Ovary (tissue), 7 donors: ENCODE measurements at regions not wholly inside any gene's neighbourhood (a gene's known extent, or its start where the extent isn't known, plus 50 kb on each side); places are given as distances from the start of the nearest gene placed in this dataset.

Experiments
- DNase-seq, 5 donors: peaks; one replicate each; pipeline ENCODE4 v3.0.0-alpha.2; 2019 to 2020
- H3K27ac ChIP-seq, 2 donors: fragments of 200-600 bp; one replicate each; pipeline versions ENCODE4 v1.5.1 to v1.8.0; 2019 to 2022
- H3K27me3 ChIP-seq: fragments of 200-600 bp; one replicate; pipeline ENCODE4 v1.8.0; 2022
- H3K36me3 ChIP-seq: fragments of 200-600 bp; sonication (generic); one replicate; pipeline ENCODE4 v1.5.1; 2019
- H3K4me1 ChIP-seq: one replicate; pipeline ENCODE4 v1.8.1; 2013; ENCODE audit warnings: mild to moderate bottlenecking, moderate library complexity; ENCODE audit not compliant: insufficient read depth
- H3K4me3 ChIP-seq: fragments of 200-600 bp; sonication (generic); one replicate; pipeline ENCODE4 v1.5.1; 2017
- H3K9me3 ChIP-seq, 2 donors: fragments of 200-600 bp in 1 of 2; sonication (generic) in 1 of 2; one replicate each; pipeline versions ENCODE4 v1.5.1 to v1.8.1; 2013 to 2019; ENCODE audit warnings: mild to moderate bottlenecking in 1 of 2, moderate library complexity in 1 of 2
- EP300 ChIP-seq: sonication (generic); formaldehyde crosslinking; IDR thresholded peaks from one replicate; pipeline ENCODE4 v1.6.1; 2017; ENCODE audit warnings: antibody characterized with exemption
- POLR2A ChIP-seq: fragments of 450-650 bp; IDR thresholded peaks from one replicate; pipeline ENCODE4 v1.6.1; 2017; ENCODE audit warnings: antibody characterized with exemption, mild to moderate bottlenecking, moderate library complexity
- WGBS, 3 donors: extraction: QIAGEN DNeasy Blood & Tissue Kit in 1 of 3; methylation state at CpG; one replicate each; pipeline versions ENCODE4 v1.1.5 to v1.1.7; 2013 to 2017; 5-methylcytosine and 5-hydroxymethylcytosine counted together
- intact Hi-C, 4 donors: fragments of 100-400 bp; cut with DNase I; formaldehyde crosslinking; loops; one replicate each; pipeline versions ENCODE4 v1.11.0 to v1.15.1; 2022 to 2023
- TF ChIP-seq, protein P1 (sequence below), 3 donors: fragments of 450-650 bp in 2 of 3; fragments of 200-600 bp in 1 of 3; IDR thresholded peaks; one replicate each; pipeline versions ENCODE4 v1.5.1 to v1.8.0; 2016 to 2022; ENCODE audit warnings: antibody characterized with exemption in 3 of 3, mild to moderate bottlenecking in 1 of 3
- donor health status: DM: no; HTN: no; CAD: no; lungs with moderate emphysema.
- donor health status: DM: no; HTN: no; CAD: no.
- donor health status: Bipolar disorder and iron deficiency.
- donor health status: DM: no; HTN: no; CAD: no.
- donor health status: DM: yes; HTN: yes; CAD: no.

DNA sequence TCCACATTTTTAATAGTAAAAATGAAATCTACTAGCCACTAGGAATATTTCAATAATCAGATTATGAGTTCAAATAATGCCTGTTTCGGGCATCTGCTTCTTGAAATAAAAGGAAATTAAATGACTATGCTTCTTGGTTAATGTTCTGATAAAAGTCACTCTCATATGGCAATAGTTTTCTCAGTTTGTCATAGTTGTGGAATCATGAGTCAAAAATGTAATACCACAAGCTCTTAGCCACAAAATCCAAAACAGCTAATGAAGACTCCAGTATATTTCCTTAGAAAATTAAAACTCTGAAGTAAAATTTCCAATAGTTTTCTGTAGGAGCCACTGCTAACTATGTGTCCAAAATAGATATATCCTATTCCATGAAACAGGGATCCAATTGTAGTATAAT, 676.3 kb upstream of the CDH8 start:
- WGBS, 3 donors: 57 to 70% (median 67%) methylated on average over 1 of the region's 1 CpG
- no peaks in the 10 kb centered on the region for H3K4me1 ChIP-seq
- no peak overlapping the region for H3K27ac ChIP-seq
- intact Hi-C loops: no loop called here
- no peak overlapping the region for H3K4me3 ChIP-seq
- H3K27me3 ChIP-seq: no peaks in the 10 kb centered on the region
- H3K9me3 ChIP-seq: no peaks in the 10 kb centered on the region
- H3K36me3 ChIP-seq: no peaks in the 10 kb centered on the region
- no peak for TF ChIP-seq EP300
- TF ChIP-seq, protein P1, sequence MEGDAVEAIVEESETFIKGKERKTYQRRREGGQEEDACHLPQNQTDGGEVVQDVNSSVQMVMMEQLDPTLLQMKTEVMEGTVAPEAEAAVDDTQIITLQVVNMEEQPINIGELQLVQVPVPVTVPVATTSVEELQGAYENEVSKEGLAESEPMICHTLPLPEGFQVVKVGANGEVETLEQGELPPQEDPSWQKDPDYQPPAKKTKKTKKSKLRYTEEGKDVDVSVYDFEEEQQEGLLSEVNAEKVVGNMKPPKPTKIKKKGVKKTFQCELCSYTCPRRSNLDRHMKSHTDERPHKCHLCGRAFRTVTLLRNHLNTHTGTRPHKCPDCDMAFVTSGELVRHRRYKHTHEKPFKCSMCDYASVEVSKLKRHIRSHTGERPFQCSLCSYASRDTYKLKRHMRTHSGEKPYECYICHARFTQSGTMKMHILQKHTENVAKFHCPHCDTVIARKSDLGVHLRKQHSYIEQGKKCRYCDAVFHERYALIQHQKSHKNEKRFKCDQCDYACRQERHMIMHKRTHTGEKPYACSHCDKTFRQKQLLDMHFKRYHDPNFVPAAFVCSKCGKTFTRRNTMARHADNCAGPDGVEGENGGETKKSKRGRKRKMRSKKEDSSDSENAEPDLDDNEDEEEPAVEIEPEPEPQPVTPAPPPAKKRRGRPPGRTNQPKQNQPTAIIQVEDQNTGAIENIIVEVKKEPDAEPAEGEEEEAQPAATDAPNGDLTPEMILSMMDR (IDR thresholded peaks at IDR 0.05): no peak
- no peak for TF ChIP-seq POLR2A
- DNase-seq: no peak

DNA sequence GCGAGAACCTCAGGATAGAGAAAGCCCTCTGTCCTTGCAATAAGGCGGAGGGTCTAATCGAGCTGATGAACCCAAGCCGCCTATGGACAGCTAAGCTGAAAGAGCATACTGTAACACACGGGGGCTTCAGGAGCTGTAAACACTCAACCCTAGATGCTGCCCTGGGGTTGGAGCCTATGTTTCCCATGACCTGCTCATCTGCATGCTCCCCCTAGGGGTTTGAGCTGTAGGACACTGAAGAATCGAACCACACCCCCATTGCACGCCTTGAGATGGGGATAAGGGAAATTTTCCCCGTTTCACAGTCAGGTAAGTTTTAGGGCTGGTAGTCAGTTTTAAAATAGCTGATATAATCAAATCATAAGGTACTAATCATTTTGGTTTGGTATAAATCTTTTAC, 675.6 kb upstream of the CDH8 start:
- 87 to 92% (median 88%) methylated on average over 8 of the region's 8 CpGs for WGBS, 3 donors
- H3K4me3 ChIP-seq: no peak overlapping the region
- intact Hi-C loops: no loop called here
- no peaks in the 10 kb centered on the region for H3K27me3 ChIP-seq
- TF ChIP-seq EP300 (no peak), POLR2A (no peak)
- TF ChIP-seq, protein P1 (IDR thresholded peaks at IDR 0.05): no peak
- no peak for DNase-seq
- no peaks in the 10 kb centered on the region for H3K36me3 ChIP-seq
- H3K27ac ChIP-seq: no peak overlapping the region
- no peaks in the 10 kb centered on the region for H3K4me1 ChIP-seq
- no peaks in the 10 kb centered on the region for H3K9me3 ChIP-seq

DNA sequence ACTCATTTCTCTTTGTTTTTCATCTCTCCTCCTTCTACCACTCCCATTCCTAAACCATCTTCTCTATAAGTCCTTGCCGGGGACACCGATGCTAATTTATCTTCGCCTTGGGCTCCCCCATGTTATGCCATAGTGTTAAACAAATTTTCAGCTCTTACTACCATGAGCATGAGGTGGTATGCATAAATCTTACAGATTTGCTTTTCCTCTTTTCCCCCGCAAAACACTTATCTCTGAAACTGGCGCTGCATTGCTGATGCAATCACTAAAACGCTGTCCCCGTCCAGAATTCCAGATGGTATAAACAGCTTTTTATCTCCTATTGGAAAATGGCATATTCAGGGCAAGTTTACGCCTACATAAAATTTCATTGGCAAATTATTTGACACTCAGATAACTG, 673.6 kb upstream of the CDH8 start:
- 18 to 26% (median 26%) methylated on average over 8 of the region's 8 CpGs for WGBS, 3 donors
- Histone ChIP-seq H3K27me3 (no peaks in the 10 kb centered on the region), H3K9me3 (no peaks in the 10 kb centered on the region), H3K27ac (no peak overlapping the region), H3K36me3 (no peaks in the 10 kb centered on the region), H3K4me1 (no peaks in the 10 kb centered on the region), H3K4me3 (no peak overlapping the region)
- DNase-seq: no peak
- TF ChIP-seq, protein P1 (IDR thresholded peaks at IDR 0.05): no peak
- TF ChIP-seq POLR2A: no peak
- TF ChIP-seq EP300: no peak
- intact Hi-C loops: no loop called here

DNA sequence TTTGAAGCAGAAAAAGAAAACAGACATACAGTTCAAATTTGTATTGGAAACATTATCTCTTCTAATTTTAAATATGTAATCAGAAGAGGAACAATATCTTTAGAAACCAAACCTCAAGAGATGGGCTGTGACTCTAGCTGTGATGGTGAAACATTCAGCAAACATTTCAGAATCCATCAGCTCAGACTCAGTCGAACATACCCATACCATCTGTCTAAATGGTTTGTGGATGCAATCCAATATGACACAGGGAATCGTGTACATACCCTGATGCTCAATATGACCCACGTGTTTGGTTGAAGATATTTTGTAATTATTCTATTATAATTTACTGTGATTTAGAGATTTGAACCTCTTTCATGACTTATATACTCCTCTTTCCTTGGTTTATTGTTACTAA, 665.2 kb upstream of the CDH8 start:
- DNase-seq: no peak
- intact Hi-C loops: no loop called here
- H3K4me1 ChIP-seq: no peaks in the 10 kb centered on the region
- no peaks in the 10 kb centered on the region for H3K9me3 ChIP-seq
- WGBS, 3 donors: 78 to 84% (median 81%) methylated on average over 3 of the region's 3 CpGs
- no peak overlapping the region for H3K4me3 ChIP-seq
- H3K36me3 ChIP-seq: no peaks in the 10 kb centered on the region
- TF ChIP-seq, protein P1 (IDR thresholded peaks at IDR 0.05): no peak
- no peak for TF ChIP-seq EP300
- TF ChIP-seq POLR2A: no peak
- H3K27ac ChIP-seq: no peak overlapping the region
- no peaks in the 10 kb centered on the region for H3K27me3 ChIP-seq
